ENCODE measurements at regions not wholly inside any gene's neighbourhood (a gene's known extent, or its start where the extent isn't known, plus 50 kb on each side); places are given as distances from the start of the nearest gene placed in this dataset.

- TF ChIP-seq POLR2AphosphoS5 (IDR thresholded peaks at IDR 0.05; ENCODE audit: low read depth, low read length) (no peak), POLR2A (IDR thresholded peaks at IDR 0.05; ENCODE audit: low read depth, low read length) (no peak), PAX5 (IDR thresholded peaks at IDR 0.05; ENCODE audit: insufficient read depth, low read length, severe bottlenecking) (no peak), TAF1 (IDR thresholded peaks at IDR 0.05; ENCODE audit: low read depth, low read length) (no peak), SPI1 (IDR thresholded peaks at IDR 0.05; ENCODE audit: low read depth, low read length) (no peak)
Measured at GRCh38 chr13:70874636-70875035, 766.4 kb upstream of the KLHL1 start.

Data from GM12891 (cell line).